Limb (tissue), 2 donors: ENCODE measurements at regions not wholly inside any gene's neighbourhood (a gene's known extent, or its start where the extent isn't known, plus 50 kb on each side); places are given as distances from the start of the nearest gene placed in this dataset.

Source experiments
- DNase-seq, 2 donors: peaks; one replicate each; pipeline ENCODE4 v3.0.0-alpha.2; 2016; ENCODE audit errors: extremely low spot score in 2 of 2

GRCh38 chr2:151157000-151157735, 104.5 kb downstream of the RBM43 start:
- DNase-seq, result no peak

DNA sequence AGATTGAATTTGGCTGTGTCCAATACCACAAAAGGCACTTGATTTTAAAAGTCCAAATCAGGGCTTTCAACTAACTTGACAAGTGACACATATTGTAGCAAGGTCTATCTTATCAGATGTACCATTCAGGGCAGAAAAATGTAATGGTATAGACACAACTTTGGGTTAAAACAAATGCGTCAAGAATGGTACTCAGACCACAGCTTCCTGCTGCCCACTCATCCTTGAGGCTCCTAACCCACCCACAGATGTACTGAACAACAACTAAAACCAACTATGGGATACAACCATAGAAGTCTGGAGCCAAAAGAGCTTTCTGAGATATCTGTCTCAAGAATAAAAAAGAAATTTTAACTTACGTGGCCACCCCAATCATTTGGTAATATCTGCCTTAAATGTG, 105.2 kb downstream of the RBM43 start:
- DNase-seq, result no peak

DNA sequence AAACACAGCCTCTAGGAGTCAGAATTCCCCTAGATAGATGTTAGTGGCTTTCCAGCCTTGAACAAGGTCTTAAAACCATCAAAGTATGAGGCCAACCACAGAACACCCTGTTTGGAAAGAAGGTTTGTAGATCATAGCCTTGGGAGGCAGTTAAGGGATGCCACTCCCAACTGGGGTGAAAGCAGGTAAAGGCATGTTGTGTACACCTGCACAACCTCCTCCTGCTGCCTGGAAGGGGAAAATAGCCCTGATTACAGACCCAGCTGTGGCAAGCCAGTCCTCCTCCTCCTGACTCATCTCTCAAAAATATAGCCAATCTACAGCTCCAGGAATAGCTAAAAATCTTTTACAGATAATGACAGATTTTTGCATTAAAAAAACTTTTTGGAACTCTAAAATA, 108.1 kb downstream of the RBM43 start:
- DNase-seq, result no peak

DNA sequence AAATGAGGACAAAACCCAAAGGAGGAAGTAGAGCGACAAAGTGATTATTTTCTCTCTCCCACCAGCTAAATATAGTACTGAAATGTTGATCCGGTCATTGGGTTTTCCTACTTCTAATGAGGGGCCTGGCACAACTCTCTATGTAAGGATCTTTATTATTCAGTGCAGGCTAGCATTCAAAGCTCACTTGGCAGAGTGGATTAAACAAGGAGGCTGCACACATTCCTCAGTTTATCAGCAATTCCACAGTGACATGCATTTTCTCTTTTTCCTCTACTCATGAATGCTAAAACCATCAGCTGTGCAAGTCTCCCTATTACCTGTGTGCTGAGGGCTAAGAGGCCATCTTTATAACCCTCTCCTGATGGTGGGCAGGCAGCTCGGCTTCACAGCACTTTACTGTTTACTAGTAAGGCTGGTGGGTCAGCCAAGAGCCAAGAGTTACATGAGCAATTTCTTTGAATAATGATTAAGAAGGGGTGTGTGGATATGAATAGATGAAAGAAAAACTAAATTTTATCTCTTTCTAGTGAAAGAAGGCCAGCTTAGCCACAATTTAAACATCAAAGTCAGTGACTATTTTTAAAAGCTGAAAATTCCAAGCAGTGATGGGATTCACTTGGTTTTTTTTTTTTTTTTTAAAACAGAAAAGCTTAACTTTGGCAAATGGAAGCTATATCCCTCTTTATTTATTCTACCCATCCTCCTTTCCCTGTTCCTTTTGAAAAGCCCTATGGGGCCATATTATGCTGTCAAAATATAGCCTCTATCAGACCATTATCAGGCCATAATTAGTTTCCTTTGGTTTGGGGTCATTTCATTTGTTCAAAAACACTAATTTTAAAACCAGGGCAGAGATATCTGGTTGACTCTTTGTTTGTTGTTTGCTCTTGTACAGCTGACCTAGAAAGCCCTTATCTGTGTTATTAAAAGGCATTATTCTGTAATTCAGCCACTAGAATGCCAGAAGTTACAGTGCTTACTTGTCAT, 111.0 kb downstream of the RBM43 start:
- no peak for DNase-seq

DNA sequence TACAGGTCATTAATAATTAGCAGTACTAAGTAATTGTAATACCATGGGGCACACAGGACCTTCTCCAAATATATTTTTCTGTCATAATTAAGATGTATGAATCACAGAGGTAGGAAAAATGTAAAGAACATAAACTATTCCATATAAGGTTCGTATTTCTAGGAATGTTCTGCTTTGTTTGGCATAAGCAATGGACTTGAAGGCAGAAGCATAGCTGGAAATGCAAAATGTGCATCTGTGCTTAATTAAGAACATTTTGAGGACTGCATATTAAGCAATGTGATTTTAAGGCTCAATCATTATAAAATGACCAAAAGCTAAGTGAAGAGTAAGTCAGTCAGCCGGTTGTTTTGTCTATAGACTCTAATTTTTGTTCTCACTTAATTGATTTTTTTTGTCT, 123.2 kb downstream of the RBM43 start:
- DNase-seq, result no peak

GRCh38 chr2:151137526-151137925, 124.1 kb downstream of the RBM43 start:
- DNase-seq, result no peak

GRCh38 chr2:151120011-151120410, 141.7 kb downstream of the RBM43 start:
- no peak for DNase-seq

GRCh38 chr2:151119374-151119773, 142.3 kb downstream of the RBM43 start:
- no peak for DNase-seq

DNA sequence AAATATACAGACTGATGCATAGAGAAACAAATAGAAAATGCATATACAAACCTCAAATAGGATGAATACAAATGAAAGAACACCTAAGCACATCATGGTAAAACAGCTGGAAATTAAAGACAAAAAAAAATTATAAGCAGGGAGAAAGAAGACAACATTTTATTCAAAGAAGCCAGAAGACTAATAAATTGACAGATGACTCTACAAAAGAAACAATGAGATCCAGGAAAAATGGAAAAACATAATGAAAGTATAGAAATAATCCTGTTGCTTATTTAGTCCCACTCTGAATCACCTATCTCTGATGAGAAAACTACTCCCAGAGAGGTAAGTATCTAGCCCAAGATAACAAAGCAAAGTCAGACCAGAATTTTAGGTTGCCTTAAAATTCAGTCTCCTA, 143.4 kb downstream of the RBM43 start:
- DNase-seq, result no peak

GRCh38 chr2:151114874-151115273, 146.8 kb downstream of the RBM43 start:
- no peak for DNase-seq

GRCh38 chr2:151113318-151113717, 148.3 kb downstream of the RBM43 start:
- no peak for DNase-seq

DNA sequence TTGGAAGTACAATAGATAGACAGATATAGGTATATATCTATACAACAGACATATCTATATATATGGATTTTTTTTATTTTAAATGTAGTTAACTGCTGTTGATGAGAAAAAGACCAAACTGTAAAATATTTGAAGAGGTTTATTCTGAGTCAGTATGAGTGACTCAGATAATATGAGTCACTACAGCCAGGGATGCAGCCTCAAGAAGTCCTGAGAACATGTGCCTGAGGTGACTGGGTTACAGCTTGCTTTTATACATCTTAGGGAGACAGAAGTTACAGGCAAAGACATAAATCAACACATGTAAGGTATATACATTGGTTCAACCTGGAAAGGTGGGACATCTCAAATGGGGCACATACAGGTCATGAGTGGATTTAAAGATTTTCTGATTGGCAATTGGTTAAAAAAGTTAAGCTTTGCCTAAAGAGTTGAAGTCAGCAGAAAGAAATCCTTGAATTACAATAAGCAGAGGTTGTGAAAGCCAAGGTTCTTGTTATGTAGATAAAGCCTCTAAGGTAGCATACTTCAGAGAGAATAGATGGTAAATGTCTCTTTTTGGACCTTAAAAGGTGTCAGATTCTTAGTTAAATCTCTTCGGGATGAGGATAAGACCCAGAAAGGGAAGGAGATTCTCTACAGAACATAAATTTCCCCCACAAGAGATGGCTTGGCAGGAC, 149.9 kb downstream of the RBM43 start:
- DNase-seq, result no peak

DNA sequence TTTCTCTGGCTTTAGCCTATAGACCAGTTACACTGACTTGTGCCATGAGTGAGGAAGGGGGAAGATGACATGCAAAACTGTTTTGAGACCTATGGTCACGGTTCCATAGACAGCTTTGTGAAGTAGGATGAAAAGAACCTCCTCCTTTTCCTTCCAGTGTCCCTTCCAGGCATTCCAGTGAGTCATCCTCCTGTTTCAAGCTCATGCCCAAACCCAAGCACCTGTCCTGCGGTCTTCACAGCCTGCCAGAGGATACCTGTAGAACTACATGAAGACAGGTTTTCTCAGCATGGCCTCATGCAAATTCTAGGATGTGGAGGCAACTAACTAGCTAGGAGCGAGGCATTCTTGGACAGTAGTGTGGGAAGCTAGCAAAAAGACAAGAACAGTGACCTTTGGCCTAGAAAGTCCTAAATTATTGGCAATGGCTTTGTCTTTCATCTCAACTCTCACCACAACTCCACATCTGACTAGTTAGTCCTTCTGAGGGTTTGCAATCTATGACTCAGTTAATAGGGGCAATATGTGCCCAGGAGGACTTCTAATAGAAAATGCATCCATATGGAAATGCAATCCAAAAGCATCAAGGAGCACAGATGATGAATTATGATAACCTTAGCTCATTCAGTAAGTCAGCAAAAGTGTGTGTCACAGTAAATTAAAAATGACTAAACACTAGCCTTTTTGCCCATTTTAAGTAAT, 154.7 kb downstream of the RBM43 start:
- DNase-seq, result no peak

DNA sequence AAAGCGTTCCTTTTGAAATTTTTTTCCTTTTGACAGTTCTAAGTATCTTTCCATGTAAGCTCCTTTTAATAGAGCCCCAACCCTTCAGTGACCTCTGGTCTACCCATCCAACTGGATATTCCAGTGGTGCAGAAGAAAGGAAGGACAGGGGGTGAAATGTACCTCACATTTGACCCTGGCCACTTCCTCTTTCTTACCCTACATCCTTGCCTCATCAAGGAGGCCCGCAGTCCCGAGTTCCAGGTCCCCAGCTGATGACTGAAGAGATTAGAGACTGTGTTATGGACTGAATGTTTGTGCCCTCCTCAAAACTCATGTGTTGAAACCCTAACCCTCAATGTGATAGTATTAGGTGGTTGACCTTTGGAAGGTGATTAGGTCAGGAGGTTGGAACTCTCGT, 158.1 kb downstream of the RBM43 start:
- no peak for DNase-seq

DNA sequence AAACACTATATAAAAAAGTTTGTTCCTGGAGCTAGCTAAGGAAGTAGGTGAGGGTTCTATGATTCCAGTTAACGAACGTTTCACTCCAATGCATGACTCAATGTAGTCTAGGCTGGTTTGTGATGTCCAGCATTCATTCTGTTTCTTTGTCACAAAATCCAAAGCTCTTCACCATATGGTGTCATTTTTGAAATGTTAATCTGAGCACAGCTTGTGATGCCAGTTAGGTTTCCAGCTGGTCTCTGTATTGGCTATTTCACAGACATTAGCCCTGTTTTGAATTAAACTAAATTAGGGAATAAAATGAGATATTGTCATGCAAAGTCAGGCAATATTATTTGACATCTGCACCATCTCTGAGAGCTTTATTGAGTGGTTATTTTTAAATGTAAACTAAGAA, 159.4 kb downstream of the RBM43 start:
- no peak for DNase-seq

DNA sequence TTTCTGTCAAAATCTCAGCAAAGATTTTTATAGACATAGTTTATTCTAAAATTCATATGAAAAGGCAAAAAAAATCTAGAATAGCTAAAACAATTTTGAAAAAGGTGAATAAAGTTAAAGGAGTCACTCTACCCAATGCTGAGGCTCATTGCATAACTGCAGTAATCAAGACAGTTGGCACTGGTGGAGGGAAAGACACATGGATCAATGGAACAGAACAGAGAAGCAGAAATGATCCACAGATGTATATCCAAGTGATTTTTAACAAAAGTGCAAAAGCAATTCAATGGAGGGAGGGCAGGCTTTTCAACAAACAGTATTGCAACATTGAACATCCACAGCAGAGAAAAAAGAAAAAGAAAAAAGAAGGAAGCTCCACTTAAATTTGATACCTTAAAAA, 162.8 kb downstream of the RBM43 start:
- no peak for DNase-seq

GRCh38 chr2:151097895-151098294, 163.8 kb downstream of the RBM43 start:
- peak in 1 of 2 donors; percentile 71 for DNase-seq

- DNase-seq, result peak; percentile 74 to 79
These were observed 164.5 kb downstream of the RBM43 start for GRCh38 chr2:151097128-151097527.

DNA sequence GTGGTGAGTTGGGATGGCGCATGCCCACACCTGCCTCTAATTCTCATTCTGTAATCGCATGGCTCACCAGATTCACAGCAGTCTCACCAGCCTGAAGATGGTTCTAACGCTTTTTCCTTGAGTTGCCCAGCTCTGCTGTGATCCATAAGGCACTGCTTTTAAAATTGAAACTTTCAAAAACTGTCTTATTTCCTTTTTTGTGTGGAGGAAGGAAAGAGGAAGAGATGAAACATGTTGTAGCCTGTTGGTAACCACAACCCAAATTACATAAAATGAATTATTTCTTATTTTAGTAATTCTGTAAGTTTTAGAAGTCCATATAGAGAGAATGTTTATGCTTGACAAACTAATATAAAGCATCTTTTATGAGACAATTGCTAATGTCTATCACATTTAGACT, 165.4 kb downstream of the RBM43 start:
- DNase-seq, result no peak

DNA sequence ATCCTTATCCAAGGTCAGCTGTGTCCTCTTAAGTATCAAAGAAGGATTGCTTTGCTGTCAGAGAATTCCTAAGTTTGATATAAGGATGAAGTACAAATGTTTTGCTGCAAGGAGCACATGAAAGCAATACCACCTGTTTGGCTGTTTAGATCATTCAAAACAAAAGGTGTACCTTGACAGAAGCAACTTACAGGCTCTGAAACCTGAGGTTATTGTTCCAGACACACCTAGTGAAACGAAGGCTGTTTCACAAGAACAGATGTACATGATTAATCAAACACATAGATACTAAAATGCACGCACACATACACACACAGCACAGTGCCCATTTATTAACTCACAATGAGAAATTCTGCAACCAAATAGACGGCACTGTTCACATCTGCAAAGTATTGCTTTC, 166.2 kb downstream of the RBM43 start:
- DNase-seq, result no peak

DNA sequence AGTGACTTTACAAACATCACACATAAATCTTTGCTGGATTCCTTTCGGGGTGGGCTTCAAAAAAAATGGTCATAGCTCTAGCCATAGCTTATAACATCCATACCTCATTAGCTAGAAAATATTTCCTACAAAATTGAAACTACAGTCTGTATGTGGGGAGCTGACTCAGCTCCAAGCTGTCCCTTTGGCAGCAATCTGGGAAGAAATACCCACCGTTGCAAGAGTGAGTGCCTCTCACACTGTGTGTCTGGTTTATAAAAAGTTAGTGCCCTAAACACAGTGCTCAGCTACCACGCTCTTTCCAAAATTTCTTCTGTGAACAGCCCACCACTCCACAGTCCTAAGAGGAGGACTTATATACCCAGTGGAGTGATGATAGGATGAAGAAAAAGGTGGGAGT, 170.1 kb downstream of the RBM43 start:
- no peak for DNase-seq
